HG03457 (cell line): ENCODE measurements at regions not wholly inside any gene's neighbourhood (a gene's known extent, or its start where the extent isn't known, plus 50 kb on each side); places are given as distances from the start of the nearest gene placed in this dataset.
"Not testable (repeated sequence)": the region's sequence is repeated elsewhere in the genome, so short reads cannot be mapped to it uniquely, and the experiment has no call there.

Source experiments
- ATAC-seq: cut with Tn5 transposase; IDR thresholded peaks from one replicate; pipeline ENCODE4 v1.9.1; 2021; ENCODE audit warnings: moderate number of reproducible peaks; ENCODE audit not compliant: unreplicated experiment

- ATAC-seq: no peak
These were observed 101.0 kb upstream of the MTHFD1L start for GRCh38 chr6:150764334-150765066.

GRCh38 chr6:150765067-150765764, 100.3 kb upstream of the MTHFD1L start:
- ATAC-seq: peak; percentile 70

GRCh38 chr6:150766201-150766997, 99.1 kb upstream of the MTHFD1L start:
- no peak for ATAC-seq

- ATAC-seq: no peak
These were observed 98.3 kb upstream of the MTHFD1L start for GRCh38 chr6:150767161-150767560.

- ATAC-seq: no peak
These were observed 97.9 kb upstream of the MTHFD1L start for GRCh38 chr6:150767571-150768018.

- ATAC-seq: no peak
These were observed 94.9 kb upstream of the MTHFD1L start for GRCh38 chr6:150770637-150771036.

GRCh38 chr6:150773969-150774368, 91.5 kb upstream of the MTHFD1L start:
- no peak for ATAC-seq

GRCh38 chr6:150775415-150776203, 89.9 kb upstream of the MTHFD1L start:
- no peak for ATAC-seq

GRCh38 chr6:150777736-150778135, 87.8 kb upstream of the MTHFD1L start:
- ATAC-seq: no peak

- ATAC-seq: no peak
These were observed 81.7 kb upstream of the MTHFD1L start for GRCh38 chr6:150783813-150784212.

GRCh38 chr6:150787429-150787828, 78.1 kb upstream of the MTHFD1L start:
- ATAC-seq: no peak

- ATAC-seq: no peak
These were observed 77.4 kb upstream of the MTHFD1L start for GRCh38 chr6:150788089-150788488.

- ATAC-seq: not testable (repeated sequence)
These were observed 75.6 kb upstream of the MTHFD1L start for GRCh38 chr6:150789906-150790305.

GRCh38 chr6:150791717-150792116, 73.8 kb upstream of the MTHFD1L start:
- ATAC-seq: no peak

- ATAC-seq: no peak
These were observed 67.6 kb upstream of the MTHFD1L start for GRCh38 chr6:150797949-150798348.

GRCh38 chr6:150799276-150799805, 66.2 kb upstream of the MTHFD1L start:
- no peak for ATAC-seq

GRCh38 chr6:150800674-150801314, 64.7 kb upstream of the MTHFD1L start:
- ATAC-seq: no peak

GRCh38 chr6:150806790-150807189, 58.7 kb upstream of the MTHFD1L start:
- ATAC-seq: no peak

GRCh38 chr6:150813319-150813992, 52.0 kb upstream of the MTHFD1L start:
- ATAC-seq: peak; percentile 57

GRCh38 chr6:150813993-150814359, 51.5 kb upstream of the MTHFD1L start:
- peak; percentile 43 for ATAC-seq
